HL-60/S4 treated with phorbol 12-myristate 13-acetate at 8.2 ng/mL for 4 days and 3 days (cell line): ENCODE measurements at regions not wholly inside any gene's neighbourhood (a gene's known extent, or its start where the extent isn't known, plus 50 kb on each side); places are given as distances from the start of the nearest gene placed in this dataset.

ENCODE experiments used
- in situ Hi-C: fragments of 300-500 bp; cut with MboI; formaldehyde crosslinking; loops from 2 replicates; pipeline ENCODE4 v1.15.0; 2022; ENCODE audit warnings: low sequenced_read_pairs

DNA sequence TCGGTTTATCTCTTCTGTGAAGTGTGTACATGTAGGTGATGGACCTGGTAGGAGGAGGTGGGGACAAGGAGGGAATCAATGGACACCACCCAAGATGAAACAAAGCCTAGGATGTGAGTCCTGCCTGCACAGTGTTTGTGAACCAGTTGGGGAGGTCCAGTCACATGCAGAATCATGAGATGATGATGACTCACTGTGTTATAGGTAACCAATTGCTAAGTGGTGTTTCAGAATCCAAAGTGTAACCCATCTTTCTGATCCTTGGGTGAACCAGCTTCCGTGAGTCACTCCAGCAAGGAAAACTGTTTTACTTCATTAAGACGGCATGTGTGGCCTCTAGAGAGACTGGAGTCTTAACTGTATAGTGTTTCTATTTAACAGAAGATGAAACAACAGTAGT, 57.9 kb upstream of the HPF1 start:
- in situ Hi-C loops = loop anchor here (10.0 kb wide), 1 partner anchor 229 kb away; no protein-coding TSS in a partner anchor

GRCh38 chr4:169811476-169811875, 53.7 kb upstream of the HPF1 start:
- in situ Hi-C loops = loop anchor here (10.0 kb wide), 1 partner anchor 233 kb away; no protein-coding TSS in a partner anchor

GRCh38 chr4:169810325-169811323, 52.9 kb upstream of the HPF1 start:
- in situ Hi-C loops = loop anchor here (10.0 kb wide), 1 partner anchor 234 kb away; no protein-coding TSS in a partner anchor

DNA sequence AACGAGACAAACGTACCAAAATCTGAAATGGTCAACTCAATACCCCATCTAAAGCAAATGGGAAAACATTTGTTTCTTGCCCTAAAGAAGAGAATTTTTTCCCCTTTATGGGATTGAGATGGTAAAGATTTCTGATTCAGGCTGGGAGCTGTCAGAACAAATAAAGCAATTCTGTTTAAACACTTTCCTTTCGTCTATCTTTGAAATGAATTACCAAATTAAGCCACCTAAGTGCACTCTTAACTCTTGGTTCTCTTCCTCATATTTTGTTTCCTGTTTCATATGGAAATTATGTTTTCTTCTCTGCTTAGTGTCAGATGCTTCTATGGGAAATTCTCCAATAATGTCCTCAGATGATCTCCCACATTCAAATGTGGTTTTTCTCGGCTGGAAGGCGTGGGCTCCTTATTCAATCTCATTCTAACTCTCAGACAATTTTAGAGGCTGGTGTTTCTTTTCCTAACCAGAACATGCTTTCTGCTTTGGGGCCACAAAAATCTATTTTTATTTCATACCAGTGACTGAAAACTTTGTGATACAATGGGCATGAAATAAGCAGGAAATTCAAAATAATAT, 50.3 kb upstream of the HPF1 start:
- in situ Hi-C loops = no loop called here
